ENCODE measurements at regions not wholly inside any gene's neighbourhood (a gene's known extent, or its start where the extent isn't known, plus 50 kb on each side); places are given as distances from the start of the nearest gene placed in this dataset.

- Histone ChIP-seq H3K4me1 (ENCODE audit: control insufficient read depth in 1 of 2, insufficient read depth in 2 of 2, low read length in 2 of 2) (no peaks in the 10 kb centered on the region), H3K9me3 (ENCODE audit: control insufficient read depth in 1 of 2, insufficient read depth in 1 of 2, low read depth in 1 of 2, low read length in 2 of 2) (peaks cover 6 to 8% of the 10 kb centered on the region in 2 experiments; a peak in 2 of 4 replicates), H3K79me2 (ENCODE audit: insufficient read depth, low read length) (no peaks in the 10 kb centered on the region), H3K9ac (ENCODE audit: low read length) (no peak overlapping the region), H3K9me2 (ENCODE audit: insufficient read depth) (no peaks in the 10 kb centered on the region), H4K20me1 (ENCODE audit: insufficient read depth) (no peaks in the 10 kb centered on the region), H3K27me3 (ENCODE audit: insufficient read depth, low read length) (no peaks in the 10 kb centered on the region), H3K36me3 (ENCODE audit: control insufficient read depth in 1 of 2, insufficient read depth in 2 of 2, low read length in 2 of 2) (no peaks in the 10 kb centered on the region), H3K4me3 (replicated peaks in 1 of 2; ENCODE audit: low read depth in 1 of 2, low read length in 2 of 2) (no peak overlapping the region), H2AFZ (ENCODE audit: low read depth, low read length, poor library complexity, severe bottlenecking) (no peak overlapping the region), H3K27ac (ENCODE audit: low read depth, low read length) (no peak overlapping the region), H3K4me2 (ENCODE audit: low read length) (no peak overlapping the region)
- TF ChIP-seq TCF7L2 (IDR thresholded peaks at IDR 0.05; ENCODE audit: borderline replicate concordance, extremely low read depth, insufficient read depth, insufficient read length) (no peak), REST (IDR thresholded peaks at IDR 0.05; ENCODE audit: low read depth) (no peak), SRF (IDR thresholded peaks at IDR 0.05; ENCODE audit: low read depth) (no peak), SP1 (IDR thresholded peaks at IDR 0.05; ENCODE audit: low read depth) (no peak), CBX3 (IDR thresholded peaks at IDR 0.05; ENCODE audit: low read depth) (no peak), FOSL1 (IDR thresholded peaks at IDR 0.05; ENCODE audit: low read depth) (no peak), EZH2phosphoT487 (IDR thresholded peaks at IDR 0.05; ENCODE audit: borderline replicate concordance) (no peak), CEBPB (IDR thresholded peaks at IDR 0.05; ENCODE audit: low read depth) (no peak)
- TF ChIP-seq, protein P1, sequence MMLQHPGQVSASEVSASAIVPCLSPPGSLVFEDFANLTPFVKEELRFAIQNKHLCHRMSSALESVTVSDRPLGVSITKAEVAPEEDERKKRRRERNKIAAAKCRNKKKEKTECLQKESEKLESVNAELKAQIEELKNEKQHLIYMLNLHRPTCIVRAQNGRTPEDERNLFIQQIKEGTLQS (IDR thresholded peaks at IDR 0.05): no peak
- no peak for DNase-seq (ENCODE audit: low read depth, low spot score)
- BruUV-seq (replicated peaks): no TSS peak
- ATAC-seq: no peak
- ChIA-PET CTCF (no interaction called here), POLR2A (no interaction called here), RAD21 (ENCODE audit: low non-redundant PET in 1 of 2, low total read pairs in 2 of 2, uncharacterized antibody in 2 of 2, unreplicated experiment in 2 of 2) (no interaction called here)
- intact Hi-C loops (cut with micrococcal nuclease): no loop called here
Observed at GRCh38 chr6:81633391-81633790, 119.1 kb downstream of the TENT5A start.
